HG03108 (cell line): ENCODE measurements at regions not wholly inside any gene's neighbourhood (a gene's known extent, or its start where the extent isn't known, plus 50 kb on each side); places are given as distances from the start of the nearest gene placed in this dataset.
"Not testable (repeated sequence)": the region's sequence is repeated elsewhere in the genome, so short reads cannot be mapped to it uniquely, and the experiment has no call there.

Experiments
- ATAC-seq: cut with Tn5 transposase; IDR thresholded peaks from one replicate; pipeline ENCODE4 v1.9.1; 2021; ENCODE audit warnings: moderate library complexity; ENCODE audit not compliant: unreplicated experiment

- no peak for ATAC-seq
Observed at GRCh38 chr3:99321261-99321660, 317.1 kb upstream of the COL8A1 start.

DNA sequence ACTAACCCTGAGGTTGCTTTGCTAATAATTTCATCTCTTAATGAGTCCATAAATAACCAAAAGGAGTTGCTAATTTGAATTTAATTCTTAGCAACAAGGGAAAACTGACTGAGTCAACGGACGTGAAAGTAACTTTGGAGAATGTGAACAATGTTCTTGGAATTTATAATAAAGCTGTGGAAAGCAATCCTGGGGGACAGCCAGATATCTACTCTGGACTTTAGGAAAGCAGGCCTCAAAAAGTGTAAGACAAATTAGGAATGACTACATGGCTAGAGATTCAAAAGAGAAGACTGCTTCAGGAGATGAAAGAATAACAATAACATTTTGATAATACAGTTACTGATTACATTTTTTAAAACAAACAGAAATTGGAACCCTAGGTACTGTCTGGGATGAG is 318.4 kb upstream of the COL8A1 start:
- no peak for ATAC-seq

GRCh38 chr3:99319450-99319849 is 318.9 kb upstream of the COL8A1 start:
- no peak for ATAC-seq

- ATAC-seq = no peak
Observed at GRCh38 chr3:99317201-99317600, 321.2 kb upstream of the COL8A1 start.

- ATAC-seq = no peak
Observed at GRCh38 chr3:99315896-99316295, 322.5 kb upstream of the COL8A1 start.

DNA sequence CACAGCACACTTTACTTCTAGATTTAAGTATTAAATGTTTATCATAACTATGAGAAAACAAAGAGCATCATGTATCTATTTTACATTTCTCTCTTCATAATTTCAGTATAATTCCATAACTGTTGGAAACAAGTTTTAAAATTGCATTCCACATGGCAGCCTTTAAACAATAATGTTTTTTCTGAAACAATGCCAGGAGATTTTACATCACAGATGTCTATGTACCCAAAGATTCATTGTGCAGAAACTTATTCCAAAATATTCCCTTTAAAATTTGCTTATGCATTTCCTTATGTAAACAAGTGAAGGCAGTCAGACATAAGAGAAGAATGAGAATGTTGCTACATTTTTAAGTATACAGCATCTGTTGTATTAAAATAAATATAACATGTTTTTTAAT is 324.9 kb upstream of the COL8A1 start:
- no peak for ATAC-seq

- no peak for ATAC-seq
Observed at GRCh38 chr3:99298661-99299060, 339.7 kb upstream of the COL8A1 start.

- ATAC-seq = no peak
Observed at GRCh38 chr3:99295836-99296235, 342.6 kb upstream of the COL8A1 start.

DNA sequence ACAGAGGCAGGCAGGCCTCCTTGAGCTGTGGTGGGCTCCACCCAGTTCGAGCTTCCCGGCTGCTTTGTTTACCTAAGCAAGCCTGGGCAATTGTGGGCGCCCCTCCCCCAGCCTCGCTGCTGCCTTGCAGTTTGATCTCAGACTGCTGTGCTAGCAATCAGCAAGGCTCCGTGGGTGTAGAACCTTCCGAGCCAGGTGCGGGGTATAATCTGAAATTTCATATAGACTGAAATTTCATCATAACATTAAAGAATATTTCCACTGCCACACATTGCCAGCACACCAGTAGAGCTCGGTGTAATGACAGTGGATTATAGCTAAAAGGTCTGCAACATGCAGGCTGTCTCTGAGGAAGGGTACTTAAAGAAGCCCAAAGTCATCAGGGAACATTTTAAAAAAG is 344.3 kb upstream of the COL8A1 start:
- ATAC-seq = not testable (repeated sequence)

- ATAC-seq = no peak
Observed at GRCh38 chr3:99287876-99288275, 350.5 kb upstream of the COL8A1 start.

- no peak for ATAC-seq
Observed at GRCh38 chr3:99286266-99286845, 352.0 kb upstream of the COL8A1 start.

- ATAC-seq = no peak
Observed at GRCh38 chr3:99269606-99270351, 368.3 kb upstream of the DCBLD2 start.

DNA sequence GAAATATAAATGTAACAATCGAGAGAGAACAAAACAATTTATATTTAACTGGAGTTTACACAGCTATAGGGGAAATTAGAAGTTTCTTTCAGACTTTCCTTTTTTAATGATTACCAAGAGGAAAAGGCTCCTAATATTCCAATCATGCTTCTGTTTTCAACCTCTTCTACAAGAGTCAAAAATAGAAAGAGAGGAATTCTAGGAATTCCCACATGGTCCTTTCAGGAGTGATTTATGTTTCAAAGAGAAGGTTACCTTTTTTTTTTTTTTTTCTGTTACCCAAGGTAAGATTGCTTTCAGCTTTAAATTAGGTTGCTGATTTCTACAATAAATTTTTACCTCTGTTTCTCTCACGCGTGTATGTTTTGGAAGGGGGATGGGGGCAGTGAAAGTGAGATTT is 355.3 kb upstream of the DCBLD2 start:
- no peak for ATAC-seq

DNA sequence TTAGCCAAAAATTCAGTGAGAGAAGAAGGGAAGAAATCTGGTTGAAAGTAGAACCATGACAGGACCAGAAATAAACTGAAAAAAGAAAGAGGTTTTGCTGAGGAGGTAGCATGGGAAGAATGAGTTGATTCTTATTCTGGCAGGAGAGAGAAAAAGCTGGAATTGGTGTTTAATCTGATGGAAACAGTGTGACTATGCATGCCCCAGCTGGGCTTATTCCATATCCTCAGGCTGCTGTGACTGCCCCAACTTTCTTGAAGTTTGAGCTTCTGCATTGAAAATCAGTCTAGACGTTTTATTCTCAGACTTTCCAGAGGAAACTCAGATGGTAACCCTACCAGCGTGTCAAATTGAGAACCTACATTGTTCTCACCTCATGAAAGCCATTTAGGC is 352.5 kb upstream of the DCBLD2 start:
- ATAC-seq = no peak

DNA sequence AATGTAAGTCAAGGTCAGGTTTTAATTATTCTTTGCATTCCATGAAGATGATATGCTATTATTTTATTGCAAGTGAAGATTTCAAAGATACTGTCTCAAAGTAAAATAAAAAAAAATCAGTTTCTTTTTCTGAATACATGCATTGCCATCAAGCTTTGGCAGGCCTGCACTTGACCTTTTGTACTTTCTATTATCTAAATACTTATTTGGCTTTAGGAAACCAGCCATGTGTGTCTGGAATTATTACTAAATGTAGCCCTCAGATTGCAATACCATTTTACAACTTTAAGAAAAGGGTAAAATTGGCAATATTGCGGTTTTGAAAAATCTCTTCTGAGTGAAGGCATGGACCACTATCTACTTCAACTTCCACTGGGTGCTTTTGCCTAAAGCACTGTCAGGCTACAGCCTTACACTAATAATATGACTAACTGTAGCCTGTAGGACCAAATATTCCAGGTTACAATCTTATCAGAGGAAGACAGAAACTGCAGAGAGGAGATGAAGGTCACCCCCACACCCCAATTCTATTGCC is 349.4 kb upstream of the DCBLD2 start:
- ATAC-seq = no peak

- no peak for ATAC-seq
Observed at GRCh38 chr3:99250272-99250671, 348.8 kb upstream of the DCBLD2 start.

DNA sequence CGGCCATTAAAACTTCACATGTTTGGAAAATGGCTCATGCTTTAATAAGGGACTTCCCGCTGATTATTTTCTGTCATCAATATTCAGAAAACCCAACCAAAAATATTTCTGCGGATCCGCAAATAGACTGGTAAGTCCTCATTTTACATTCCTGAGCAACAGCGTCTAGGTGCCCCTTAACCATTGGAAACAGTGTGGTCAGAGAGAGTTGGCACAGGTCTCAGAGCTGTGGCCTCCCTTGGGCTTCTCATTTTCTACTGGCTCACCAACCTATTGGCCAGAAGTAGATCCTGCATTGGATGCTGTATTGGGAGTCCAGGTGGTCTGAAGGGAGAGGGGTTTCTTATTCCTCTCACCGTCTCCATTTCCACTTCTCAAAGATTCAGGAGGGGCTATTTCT is 348.1 kb upstream of the DCBLD2 start:
- ATAC-seq = no peak

DNA sequence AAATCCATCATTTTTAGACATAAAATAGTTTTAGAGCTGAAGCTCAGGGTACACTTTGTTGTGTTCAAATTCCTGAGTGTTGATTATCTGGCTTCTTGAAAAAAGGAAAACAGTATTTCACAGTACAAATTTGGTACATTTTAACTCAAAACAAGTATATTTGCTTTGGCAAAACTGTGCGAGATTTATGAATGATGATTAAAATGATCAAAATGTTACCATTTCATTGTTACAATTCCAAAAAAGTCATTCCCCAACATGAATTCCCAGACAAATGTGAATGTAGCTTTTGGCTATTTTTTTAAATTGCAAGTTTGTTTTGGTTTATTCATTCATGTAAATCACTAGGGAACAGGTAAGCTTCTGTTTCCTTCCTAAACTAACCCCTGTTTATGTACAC is 347.4 kb upstream of the DCBLD2 start:
- ATAC-seq = no peak

GRCh38 chr3:99248130-99248529 is 346.6 kb upstream of the DCBLD2 start:
- ATAC-seq = no peak

GRCh38 chr3:99246010-99246654 is 344.6 kb upstream of the DCBLD2 start:
- no peak for ATAC-seq

GRCh38 chr3:99242271-99242670 is 340.8 kb upstream of the DCBLD2 start:
- ATAC-seq = no peak

GRCh38 chr3:99240700-99241099 is 339.2 kb upstream of the DCBLD2 start:
- no peak for ATAC-seq
